HG03095 (cell line): ENCODE measurements at regions not wholly inside any gene's neighbourhood (a gene's known extent, or its start where the extent isn't known, plus 50 kb on each side); places are given as distances from the start of the nearest gene placed in this dataset.
A peak's percentile ranks its signal among the peaks of the same experiment; 100 is the strongest.

ENCODE experiments used
- ATAC-seq: cut with Tn5 transposase; IDR thresholded peaks from one replicate; pipeline ENCODE4 v1.9.1; 2021; ENCODE audit warnings: moderate library complexity; ENCODE audit not compliant: unreplicated experiment

GRCh38 chr11:86193297-86194095 lies 51.1 kb upstream of the EED start:
- peak; percentile 85 for ATAC-seq

- peak; percentile 2 for ATAC-seq
Measured at GRCh38 chr11:86192519-86193257, 51.9 kb upstream of the EED start.

- no peak for ATAC-seq
Measured at GRCh38 chr11:86191874-86192273, 52.7 kb upstream of the EED start.

DNA sequence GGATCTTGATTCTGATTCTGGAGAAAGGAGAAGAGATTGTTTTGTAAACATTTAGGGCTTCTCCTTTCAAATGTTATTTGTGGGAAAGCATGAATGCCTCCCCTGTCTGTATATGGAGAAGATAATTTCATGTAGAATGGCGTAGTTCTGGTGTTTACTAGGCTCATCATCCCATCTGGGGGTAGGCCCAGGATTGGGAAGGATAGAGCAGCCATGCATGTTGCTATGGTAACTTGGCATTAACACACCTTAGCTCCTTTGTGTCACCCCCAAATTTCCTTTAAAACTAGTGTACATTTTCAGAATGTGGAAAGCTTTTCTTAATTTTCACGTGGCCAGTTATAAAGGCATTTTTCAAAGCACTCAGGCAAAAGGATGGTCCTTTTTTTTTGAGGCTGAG lies 57.5 kb upstream of the EED start:
- ATAC-seq, result no peak

- no peak for ATAC-seq
Measured at GRCh38 chr11:86186386-86186785, 58.2 kb upstream of the EED start.

GRCh38 chr11:86185381-86185750 lies 59.2 kb upstream of the EED start:
- no peak for ATAC-seq

DNA sequence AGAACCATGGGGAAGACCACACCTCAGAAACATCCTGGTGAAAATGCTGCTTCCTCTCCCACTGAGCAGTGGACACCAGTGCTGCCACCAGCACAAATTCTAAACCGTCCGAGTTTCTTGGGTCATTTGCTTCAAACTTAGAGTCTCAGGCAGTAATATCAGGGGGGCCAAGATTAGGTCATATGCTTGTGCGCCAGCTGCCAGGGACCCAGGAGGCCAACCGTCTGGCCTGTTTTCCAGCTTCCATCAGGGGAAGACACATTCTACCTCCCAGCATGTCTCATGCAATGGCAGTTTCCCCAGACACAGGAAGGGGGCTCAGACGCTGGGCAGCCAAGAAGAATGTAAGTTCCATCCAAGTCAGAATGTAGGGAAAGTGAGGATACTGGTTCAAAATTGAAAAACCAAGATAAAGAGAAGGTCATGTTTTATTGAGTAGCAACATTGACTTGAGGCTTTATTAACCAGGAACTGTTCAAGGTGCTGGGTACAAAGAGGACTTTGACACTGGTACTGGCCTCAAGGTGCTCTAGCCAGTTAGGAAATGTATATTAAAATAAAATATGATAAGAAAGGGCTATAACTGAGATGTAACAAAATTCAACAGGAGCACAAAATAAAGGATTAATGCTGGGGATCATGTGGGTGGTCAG lies 59.7 kb upstream of the EED start:
- no peak for ATAC-seq

DNA sequence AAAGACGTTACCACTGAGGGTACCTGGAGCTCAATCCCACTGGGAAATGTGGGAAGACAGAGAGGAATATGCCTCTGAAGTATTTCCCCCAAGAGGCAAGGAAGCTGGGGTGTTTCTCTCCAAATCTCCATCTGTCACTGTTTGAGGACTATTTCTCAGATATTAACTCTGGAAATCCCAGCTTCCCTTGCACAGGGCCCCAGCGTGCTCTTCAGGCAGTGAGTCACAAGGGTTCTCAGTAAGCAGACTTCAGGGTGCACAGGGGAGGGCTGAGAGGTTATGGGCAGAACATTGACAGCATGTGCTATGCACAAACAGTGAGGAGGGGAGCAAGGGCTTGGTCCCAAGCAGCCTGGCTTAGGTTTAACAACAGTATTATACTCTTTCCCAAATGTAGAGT lies 60.9 kb upstream of the EED start:
- no peak for ATAC-seq

DNA sequence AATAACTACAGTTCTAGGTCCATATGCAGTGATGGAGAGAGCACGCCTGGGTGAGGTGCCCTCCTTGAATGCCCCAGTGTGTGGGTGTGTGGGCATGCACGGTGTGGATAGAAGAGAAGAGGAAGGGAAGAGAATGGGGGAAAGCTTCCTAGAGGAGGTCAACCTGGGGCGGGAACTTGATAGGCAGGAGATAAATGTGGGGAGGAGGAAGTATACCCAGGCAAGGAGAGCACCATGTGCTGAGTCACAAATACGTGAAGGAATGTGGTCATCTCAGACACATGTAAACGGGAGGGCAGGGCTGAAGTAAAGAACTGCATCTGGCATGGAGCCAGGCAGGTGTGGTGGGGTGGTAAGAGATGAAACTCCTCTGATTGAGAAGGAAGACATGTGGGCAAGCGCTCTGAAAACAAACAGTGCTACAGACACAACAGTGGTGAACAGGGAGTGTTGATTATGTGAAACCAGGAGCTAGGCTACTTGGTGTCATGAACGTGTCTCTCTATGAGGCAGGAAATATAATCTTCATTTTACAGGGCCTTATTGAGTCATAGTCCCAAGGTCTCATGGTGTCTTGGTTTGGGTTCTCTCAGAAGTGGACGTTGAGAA lies 61.5 kb upstream of the EED start:
- peak; percentile 71 for ATAC-seq

- no peak for ATAC-seq
Measured at GRCh38 chr11:86181379-86181778, 63.2 kb upstream of the EED start.

- ATAC-seq, result no peak
Measured at GRCh38 chr11:86180851-86181250, 63.7 kb upstream of the EED start.

GRCh38 chr11:86180423-86180822 lies 64.1 kb upstream of the EED start:
- no peak for ATAC-seq

DNA sequence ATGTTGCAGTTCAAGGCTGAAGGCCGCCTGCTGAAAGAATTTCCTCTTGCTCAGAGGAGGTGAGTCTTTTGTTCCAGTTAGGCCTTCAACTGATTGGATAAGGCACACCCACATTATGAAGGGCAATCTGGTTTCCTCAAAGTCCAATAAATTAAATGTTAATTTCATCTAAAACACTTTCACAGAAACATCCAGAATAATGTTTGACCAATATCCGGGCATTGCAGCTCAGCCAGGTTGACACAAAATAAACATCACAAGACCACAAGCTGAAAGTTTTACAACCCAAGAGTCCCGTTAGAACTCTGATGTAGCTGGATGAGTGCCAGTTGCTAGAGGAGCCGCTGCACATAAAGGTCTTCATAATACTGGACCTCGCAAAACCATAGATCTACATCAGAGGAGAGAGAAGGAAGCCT lies 64.9 kb upstream of the EED start:
- ATAC-seq, result no peak

GRCh38 chr11:86177302-86177701 lies 67.3 kb upstream of the EED start:
- no peak for ATAC-seq

GRCh38 chr11:86176165-86176884 lies 68.2 kb upstream of the EED start:
- ATAC-seq, result no peak

GRCh38 chr11:86175626-86176025 lies 68.9 kb upstream of the EED start:
- no peak for ATAC-seq

DNA sequence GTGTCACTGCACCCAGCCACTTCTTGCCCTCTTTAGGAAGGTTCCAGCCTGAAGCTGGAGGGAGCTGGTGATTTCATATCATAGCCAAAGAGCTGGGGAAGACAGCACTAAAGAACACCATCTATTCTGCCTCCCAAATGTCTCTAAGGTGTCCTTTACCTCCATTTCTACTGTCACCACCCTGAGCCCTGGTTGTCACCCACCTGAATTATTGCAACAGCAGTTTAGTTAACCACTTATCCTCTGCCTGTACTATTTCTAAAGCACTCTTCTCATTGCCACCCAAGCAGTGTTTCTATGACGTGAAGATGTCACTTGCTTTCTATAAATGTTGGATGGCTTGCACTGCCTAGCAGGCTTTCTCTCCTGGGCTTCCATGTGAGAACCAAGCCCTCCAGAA lies 69.4 kb upstream of the EED start:
- no peak for ATAC-seq

GRCh38 chr11:86174101-86175046 lies 70.2 kb upstream of the EED start:
- ATAC-seq, result no peak

- ATAC-seq, result no peak
Measured at GRCh38 chr11:86172894-86173293, 71.7 kb upstream of the EED start.

- no peak for ATAC-seq
Measured at GRCh38 chr11:86171627-86172026, 72.9 kb upstream of the EED start.
